Mucosa of rectum (tissue), 2 donors: ENCODE measurements at regions not wholly inside any gene's neighbourhood (a gene's known extent, or its start where the extent isn't known, plus 50 kb on each side); places are given as distances from the start of the nearest gene placed in this dataset.

Experiments
- H3K27ac ChIP-seq, 2 donors: one replicate each; pipeline ENCODE4 v1.7.0; 2013; ENCODE audit warnings: inconsistent platforms in 2 of 2, low read depth in 2 of 2, low read length in 2 of 2
- H3K27me3 ChIP-seq, 2 donors: one replicate each; pipeline ENCODE4 v1.7.0; 2013; ENCODE audit warnings: low read length in 2 of 2; ENCODE audit not compliant: control insufficient read depth in 2 of 2, insufficient read depth in 2 of 2
- H3K36me3 ChIP-seq, 2 donors: one replicate each; pipeline ENCODE4 v1.7.0; 2013; ENCODE audit warnings: low read length in 2 of 2; ENCODE audit not compliant: control insufficient read depth in 2 of 2, insufficient read depth in 2 of 2
- H3K4me1 ChIP-seq, 2 donors: one replicate each; pipeline ENCODE4 v1.7.0; 2013; ENCODE audit warnings: low read length in 2 of 2, mild to moderate bottlenecking in 1 of 2; ENCODE audit not compliant: control insufficient read depth in 2 of 2, insufficient read depth in 2 of 2
- H3K4me3 ChIP-seq, 2 donors: one replicate each; pipeline ENCODE4 v1.7.0; 2013; ENCODE audit warnings: low read length in 2 of 2
- H3K9ac ChIP-seq, 2 donors: one replicate each; pipeline ENCODE4 v1.7.0; 2013; ENCODE audit warnings: low read length in 2 of 2, low read depth in 1 of 2, mild to moderate bottlenecking in 1 of 2
- H3K9me3 ChIP-seq, 2 donors: one replicate each; pipeline ENCODE4 v1.7.0; 2013; ENCODE audit warnings: low read length in 2 of 2; ENCODE audit not compliant: control insufficient read depth in 2 of 2
- donor health status: healthy.
- donor health status: Normal muscosa, but diverticular disease.

- Histone ChIP-seq H3K36me3 (no peaks in the 10 kb centered on the region), H3K4me1 (no peaks in the 10 kb centered on the region), H3K4me3 (no peak overlapping the region), H3K27me3 (no peaks in the 10 kb centered on the region), H3K9ac (no peak overlapping the region), H3K27ac (no peak overlapping the region), H3K9me3 (no peaks in the 10 kb centered on the region)
These were observed 93.0 kb upstream of the DUSP10 start for GRCh38 chr1:221834698-221835513.

GRCh38 chr1:221832617-221833016 is 90.7 kb upstream of the DUSP10 start:
- no peaks in the 10 kb centered on the region for H3K4me1 ChIP-seq
- H3K27ac ChIP-seq: no peak overlapping the region
- no peaks in the 10 kb centered on the region for H3K27me3 ChIP-seq

GRCh38 chr1:221832151-221832550 is 90.3 kb upstream of the DUSP10 start:
- Histone ChIP-seq H3K9ac (no peak overlapping the region), H3K27me3 (no peaks in the 10 kb centered on the region), H3K4me3 (no peak overlapping the region), H3K4me1 (no peaks in the 10 kb centered on the region), H3K36me3 (no peaks in the 10 kb centered on the region), H3K27ac (no peak overlapping the region), H3K9me3 (no peaks in the 10 kb centered on the region)

More at GRCh38 chr1:221832617-221833016, 90.7 kb upstream of the DUSP10 start:
- H3K9me3 ChIP-seq: no peaks in the 10 kb centered on the region
- no peak overlapping the region for H3K9ac ChIP-seq
- no peaks in the 10 kb centered on the region for H3K36me3 ChIP-seq
- no peak overlapping the region for H3K4me3 ChIP-seq

GRCh38 chr1:221829327-221830015 is 87.6 kb upstream of the DUSP10 start:
- no peak overlapping the region for H3K27ac ChIP-seq
- H3K9ac ChIP-seq: no peak overlapping the region

GRCh38 chr1:221827307-221827642 is 85.4 kb upstream of the DUSP10 start:
- Histone ChIP-seq H3K36me3 (no peaks in the 10 kb centered on the region), H3K9ac (no peak overlapping the region), H3K4me1 (no peaks in the 10 kb centered on the region), H3K9me3 (no peaks in the 10 kb centered on the region), H3K27ac (no peak overlapping the region), H3K4me3 (no peak overlapping the region), H3K27me3 (no peaks in the 10 kb centered on the region)

More at GRCh38 chr1:221829327-221830015, 87.6 kb upstream of the DUSP10 start:
- no peaks in the 10 kb centered on the region for H3K27me3 ChIP-seq
- H3K9me3 ChIP-seq: no peaks in the 10 kb centered on the region
- H3K4me1 ChIP-seq: no peaks in the 10 kb centered on the region
- H3K4me3 ChIP-seq: no peak overlapping the region
- H3K36me3 ChIP-seq: no peaks in the 10 kb centered on the region

GRCh38 chr1:221824909-221825308 is 83.0 kb upstream of the DUSP10 start:
- H3K9ac ChIP-seq: no peak overlapping the region
- no peaks in the 10 kb centered on the region for H3K9me3 ChIP-seq
- H3K4me1 ChIP-seq: no peaks in the 10 kb centered on the region
- no peak overlapping the region for H3K27ac ChIP-seq
- no peaks in the 10 kb centered on the region for H3K27me3 ChIP-seq
- H3K4me3 ChIP-seq: no peak overlapping the region
- no peaks in the 10 kb centered on the region for H3K36me3 ChIP-seq

- Histone ChIP-seq H3K4me1 (no peaks in the 10 kb centered on the region), H3K36me3 (no peaks in the 10 kb centered on the region)
These were observed 82.1 kb upstream of the DUSP10 start for GRCh38 chr1:221824025-221824424.

GRCh38 chr1:221823561-221823960 is 81.7 kb upstream of the DUSP10 start:
- H3K27me3 ChIP-seq: no peaks in the 10 kb centered on the region
- no peaks in the 10 kb centered on the region for H3K4me1 ChIP-seq

More at GRCh38 chr1:221824025-221824424, 82.1 kb upstream of the DUSP10 start:
- Histone ChIP-seq H3K27ac (no peak overlapping the region), H3K27me3 (no peaks in the 10 kb centered on the region), H3K4me3 (no peak overlapping the region), H3K9me3 (no peaks in the 10 kb centered on the region), H3K9ac (no peak overlapping the region)

GRCh38 chr1:221823149-221823548 is 81.3 kb upstream of the DUSP10 start:
- no peaks in the 10 kb centered on the region for H3K4me1 ChIP-seq
- no peaks in the 10 kb centered on the region for H3K9me3 ChIP-seq
- no peaks in the 10 kb centered on the region for H3K27me3 ChIP-seq
- no peak overlapping the region for H3K9ac ChIP-seq
- no peak overlapping the region for H3K27ac ChIP-seq
- H3K4me3 ChIP-seq: no peak overlapping the region
- H3K36me3 ChIP-seq: no peaks in the 10 kb centered on the region

More at GRCh38 chr1:221823561-221823960, 81.7 kb upstream of the DUSP10 start:
- no peak overlapping the region for H3K27ac ChIP-seq
- H3K9ac ChIP-seq: no peak overlapping the region
- no peaks in the 10 kb centered on the region for H3K36me3 ChIP-seq
- H3K4me3 ChIP-seq: no peak overlapping the region
- no peaks in the 10 kb centered on the region for H3K9me3 ChIP-seq

- H3K9me3 ChIP-seq: no peaks in the 10 kb centered on the region
- H3K4me3 ChIP-seq: no peak overlapping the region
- H3K9ac ChIP-seq: no peak overlapping the region
- no peaks in the 10 kb centered on the region for H3K4me1 ChIP-seq
- no peaks in the 10 kb centered on the region for H3K36me3 ChIP-seq
- H3K27ac ChIP-seq: no peak overlapping the region
- H3K27me3 ChIP-seq: no peaks in the 10 kb centered on the region
These were observed 80.7 kb upstream of the DUSP10 start for GRCh38 chr1:221822591-221822990.
